Large intestine (tissue), 3 donors: ENCODE measurements at regions not wholly inside any gene's neighbourhood (a gene's known extent, or its start where the extent isn't known, plus 50 kb on each side); places are given as distances from the start of the nearest gene placed in this dataset.
"Not testable (repeated sequence)": the region's sequence is repeated elsewhere in the genome, so short reads cannot be mapped to it uniquely, and the experiment has no call there.

Experiments
- DNase-seq, 2 donors: peaks; one replicate each; pipeline versions ENCODE4 v3.0.0 to v3.0.0-alpha.2; 2013
- H3K27ac ChIP-seq: one replicate; pipeline ENCODE4 v1.5.1; 2013; ENCODE audit warnings: low read length
- H3K27me3 ChIP-seq: 2 replicates; pipeline ENCODE4 v1.6.1; 2013; ENCODE audit warnings: low read length; ENCODE audit not compliant: control insufficient read depth, insufficient read depth
- H3K36me3 ChIP-seq: 2 replicates; pipeline ENCODE4 v1.6.1; 2013; ENCODE audit warnings: low read length; ENCODE audit not compliant: control insufficient read depth, insufficient read depth
- H3K4me1 ChIP-seq: one replicate; pipeline ENCODE4 v1.6.1; 2013; ENCODE audit warnings: low read length; ENCODE audit not compliant: control insufficient read depth, insufficient read depth
- H3K4me3 ChIP-seq: one replicate; pipeline ENCODE4 v1.5.1; 2013; ENCODE audit warnings: low read length
- H3K9me3 ChIP-seq: one replicate; pipeline ENCODE4 v1.6.1; 2013; ENCODE audit warnings: mild to moderate bottlenecking, low read depth, low read length, moderate library complexity; ENCODE audit not compliant: control insufficient read depth
- WGBS: methylation state at CpG from one replicate; pipeline ENCODE4 v1.1.5; 2013; ENCODE audit warnings: low lambda C conversion rate; ENCODE audit not compliant: insufficient coverage; 5-methylcytosine and 5-hydroxymethylcytosine counted together

DNA sequence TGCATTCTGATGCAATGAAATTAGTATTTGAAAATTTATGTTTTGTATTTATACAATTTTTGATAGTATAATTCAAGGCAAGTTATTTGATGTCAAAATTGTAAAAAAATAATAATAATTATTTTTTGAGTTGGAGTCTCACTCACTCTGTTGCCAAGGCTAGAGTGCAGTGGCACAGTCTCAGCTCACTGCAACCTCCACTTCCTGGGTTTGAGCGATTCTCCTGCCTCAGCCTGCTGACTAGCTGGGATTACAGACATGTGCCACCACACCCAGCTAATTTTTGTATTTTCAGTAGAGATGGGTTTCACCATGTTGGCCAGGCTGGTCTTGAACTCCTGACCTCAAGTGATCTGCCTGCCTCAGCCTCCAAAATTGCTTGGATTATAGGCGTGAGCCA is 342.4 kb upstream of the ARPP21 start:
- H3K27ac ChIP-seq, H3K9me3 ChIP-seq, H3K4me3 ChIP-seq, H3K4me1 ChIP-seq, H3K27me3 ChIP-seq, DNase-seq, H3K36me3 ChIP-seq: not testable (repeated sequence)
- no CpG with 5 or more reads among the region's 2 CpGs for WGBS

DNA sequence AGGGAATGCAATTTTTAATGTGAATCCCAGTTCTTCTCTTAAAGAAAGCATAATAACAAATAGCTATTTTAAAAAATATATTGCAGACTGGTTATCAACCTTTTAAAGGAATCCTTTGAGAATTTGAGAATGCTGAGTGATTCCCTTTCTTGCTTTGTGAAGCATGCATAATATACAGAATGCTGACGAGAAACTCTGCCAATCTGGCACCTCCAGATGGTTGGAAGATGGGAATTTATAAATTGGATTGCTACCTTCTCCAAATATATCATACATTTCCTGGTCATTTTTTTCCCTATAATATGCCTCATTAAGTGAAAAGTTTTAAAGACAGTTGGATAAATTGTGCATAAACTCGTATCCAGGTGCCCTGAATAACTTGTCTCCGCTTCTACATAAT is 333.9 kb upstream of the ARPP21 start:
- no peaks in the 10 kb centered on the region for H3K4me1 ChIP-seq
- DNase-seq = no peak
- H3K27ac ChIP-seq = no peak overlapping the region
- no peaks in the 10 kb centered on the region for H3K9me3 ChIP-seq
- WGBS = 80% methylated on average over 1 of the region's 3 CpGs
- H3K4me3 ChIP-seq = no peak overlapping the region
- H3K36me3 ChIP-seq = no peaks in the 10 kb centered on the region
- no peaks in the 10 kb centered on the region for H3K27me3 ChIP-seq

DNA sequence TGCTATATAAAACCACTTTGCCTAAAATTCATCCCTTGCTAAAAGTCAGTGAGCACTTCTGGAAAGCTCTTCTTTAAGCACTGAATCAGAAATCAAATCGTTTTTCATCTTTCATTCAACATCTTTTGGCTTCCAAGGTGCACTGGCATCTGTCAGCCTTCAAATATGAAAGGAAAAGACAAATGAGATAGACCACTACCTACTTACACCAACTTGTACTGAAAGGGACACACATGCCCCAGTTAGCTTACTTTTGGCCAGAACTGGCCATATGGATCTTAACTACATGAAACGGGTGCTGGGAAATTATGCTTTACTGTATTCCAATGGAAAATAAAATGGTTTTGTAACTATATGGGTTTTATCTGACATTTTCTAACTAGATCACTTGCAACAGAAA is 332.0 kb upstream of the ARPP21 start:
- no peak for DNase-seq
- Histone ChIP-seq H3K27me3 (no peaks in the 10 kb centered on the region), H3K27ac (no peak overlapping the region), H3K4me3 (no peak overlapping the region), H3K36me3 (no peaks in the 10 kb centered on the region), H3K9me3 (no peaks in the 10 kb centered on the region), H3K4me1 (no peaks in the 10 kb centered on the region)
- 86% methylated on average over 1 of the region's 2 CpGs for WGBS

DNA sequence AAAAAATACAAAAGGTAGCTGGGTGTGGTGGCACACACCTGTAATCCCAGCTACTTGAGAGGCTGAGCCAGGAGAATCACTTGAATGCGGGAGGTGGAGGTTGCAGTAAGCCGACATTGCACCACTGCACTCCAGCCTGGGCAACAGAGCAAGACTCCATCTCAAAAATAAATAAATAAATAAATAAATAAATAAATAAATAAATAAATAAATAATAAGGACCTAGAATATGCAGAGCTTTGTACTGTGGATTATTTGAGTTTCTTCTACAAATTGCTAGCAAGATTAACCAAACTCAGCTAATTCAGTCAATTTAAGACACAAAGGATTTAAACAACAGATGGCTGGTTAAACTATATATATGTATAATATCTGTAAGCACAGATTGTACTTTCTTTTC is 322.5 kb upstream of the ARPP21 start:
- H3K27me3 ChIP-seq, H3K9me3 ChIP-seq, H3K4me3 ChIP-seq, H3K27ac ChIP-seq, H3K4me1 ChIP-seq, H3K36me3 ChIP-seq, DNase-seq: not testable (repeated sequence)
- no CpG with 5 or more reads among the region's 2 CpGs for WGBS

DNA sequence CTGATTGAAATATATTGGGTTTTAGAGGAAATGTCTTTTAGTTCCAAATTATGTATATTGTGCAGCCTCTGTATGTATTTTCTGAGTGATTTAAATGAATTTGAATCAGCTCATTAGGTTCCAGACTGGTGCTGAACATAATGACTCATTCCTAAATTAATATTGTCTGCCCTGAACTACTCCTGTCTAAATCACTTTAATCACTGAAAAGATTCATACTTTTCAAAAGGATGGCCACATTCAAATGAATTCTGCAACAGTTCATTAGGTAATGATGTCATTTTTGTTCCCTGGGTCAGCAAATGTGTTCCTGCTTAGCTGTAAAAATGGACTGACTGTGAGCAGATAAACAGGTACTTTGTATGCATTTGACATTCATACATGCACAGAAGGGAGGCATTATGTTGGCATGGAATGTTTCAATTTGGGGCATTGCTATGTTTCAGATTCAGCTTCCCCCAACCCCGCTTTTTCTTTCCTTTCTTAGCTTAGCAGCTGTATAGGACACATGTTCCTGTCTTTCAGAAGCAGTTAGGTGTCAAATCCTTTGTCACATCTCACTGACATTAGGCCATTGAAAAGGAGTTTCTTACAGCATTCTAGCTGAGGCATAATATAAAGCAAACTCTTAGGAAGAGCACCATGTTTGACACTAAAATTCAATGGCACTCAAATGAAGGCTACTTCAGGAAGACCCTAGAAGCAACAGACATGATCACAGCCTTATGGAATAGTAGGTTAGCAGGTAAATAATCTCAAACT is 318.5 kb upstream of the ARPP21 start:
- Histone ChIP-seq H3K36me3 (no peaks in the 10 kb centered on the region), H3K27me3 (no peaks in the 10 kb centered on the region), H3K4me1 (no peaks in the 10 kb centered on the region), H3K9me3 (no peaks in the 10 kb centered on the region), H3K27ac (no peak overlapping the region), H3K4me3 (no peak overlapping the region)
- DNase-seq = no peak
- no CpG with 5 or more reads among the region's 1 CpG for WGBS

DNA sequence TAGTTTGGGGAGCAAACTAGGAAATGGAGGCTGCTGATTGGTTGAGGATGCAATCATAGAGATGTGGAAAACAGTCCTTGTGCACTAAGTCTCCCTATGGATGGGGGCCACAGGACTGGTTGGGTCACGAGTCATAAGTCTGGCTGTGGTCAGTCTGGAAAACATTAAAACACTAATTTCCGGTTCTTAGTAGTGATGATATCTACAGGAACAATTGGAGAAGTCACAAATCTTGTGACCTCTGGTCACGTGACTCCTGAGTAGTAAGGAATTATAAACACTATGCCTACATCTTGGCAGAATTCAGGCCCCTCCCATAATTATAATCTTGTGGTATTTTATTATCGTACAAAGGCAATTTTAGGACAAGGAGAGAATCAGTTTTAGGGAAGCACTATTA is 317.3 kb upstream of the ARPP21 start:
- Histone ChIP-seq H3K9me3 (no peaks in the 10 kb centered on the region), H3K27ac (no peak overlapping the region), H3K4me3 (no peak overlapping the region), H3K27me3 (no peaks in the 10 kb centered on the region), H3K4me1 (no peaks in the 10 kb centered on the region), H3K36me3 (no peaks in the 10 kb centered on the region)
- WGBS = no CpG with 5 or more reads among the region's 4 CpGs
- no peak for DNase-seq

DNA sequence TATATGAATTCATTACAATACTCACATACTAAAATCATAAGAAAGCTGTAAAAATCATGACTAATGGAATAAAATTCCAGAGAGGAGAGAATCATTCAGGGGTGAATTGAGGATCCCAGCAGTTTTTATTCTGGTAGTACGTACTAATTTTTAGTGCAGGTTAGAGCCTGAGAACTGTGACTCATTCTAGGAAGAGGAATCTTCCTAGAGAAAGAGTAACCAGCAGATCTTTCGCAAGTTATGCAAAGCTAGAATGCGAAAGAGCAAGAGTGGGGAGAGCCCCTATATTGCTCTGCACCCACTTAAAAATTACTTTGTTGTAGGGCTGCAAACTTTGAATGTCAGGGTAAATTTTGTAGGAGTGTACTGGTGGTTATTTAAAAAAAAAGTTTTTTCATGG is 303.6 kb upstream of the ARPP21 start:
- Histone ChIP-seq H3K9me3 (no peaks in the 10 kb centered on the region), H3K4me3 (no peak overlapping the region), H3K27me3 (no peaks in the 10 kb centered on the region), H3K36me3 (no peaks in the 10 kb centered on the region), H3K27ac (no peak overlapping the region), H3K4me1 (no peaks in the 10 kb centered on the region)
- DNase-seq = no peak
- WGBS = 100% methylated on average over 1 of the region's 3 CpGs

DNA sequence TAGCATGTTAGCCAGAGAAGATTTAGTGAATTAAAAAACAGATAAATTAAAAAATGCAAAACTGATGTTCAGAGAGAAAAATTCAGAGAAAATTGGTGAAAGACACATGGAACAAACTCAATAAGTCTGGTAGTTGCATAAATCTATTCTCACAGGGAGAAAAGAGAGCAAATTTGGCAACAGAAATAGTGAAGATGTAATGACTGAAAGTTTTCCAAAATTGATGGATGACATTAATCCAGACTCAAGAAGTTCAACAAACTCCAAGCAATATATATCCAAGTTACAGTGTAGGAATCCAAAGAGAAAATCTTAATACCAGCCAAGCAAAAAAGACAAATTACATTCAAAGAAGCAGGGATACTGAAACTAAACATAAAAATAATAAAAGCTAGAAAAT is 302.7 kb upstream of the ARPP21 start:
- H3K9me3 ChIP-seq = no peaks in the 10 kb centered on the region
- H3K4me3 ChIP-seq = no peak overlapping the region
- no peak overlapping the region for H3K27ac ChIP-seq
- DNase-seq = no peak
- no peaks in the 10 kb centered on the region for H3K27me3 ChIP-seq
- no peaks in the 10 kb centered on the region for H3K4me1 ChIP-seq
- H3K36me3 ChIP-seq = no peaks in the 10 kb centered on the region

DNA sequence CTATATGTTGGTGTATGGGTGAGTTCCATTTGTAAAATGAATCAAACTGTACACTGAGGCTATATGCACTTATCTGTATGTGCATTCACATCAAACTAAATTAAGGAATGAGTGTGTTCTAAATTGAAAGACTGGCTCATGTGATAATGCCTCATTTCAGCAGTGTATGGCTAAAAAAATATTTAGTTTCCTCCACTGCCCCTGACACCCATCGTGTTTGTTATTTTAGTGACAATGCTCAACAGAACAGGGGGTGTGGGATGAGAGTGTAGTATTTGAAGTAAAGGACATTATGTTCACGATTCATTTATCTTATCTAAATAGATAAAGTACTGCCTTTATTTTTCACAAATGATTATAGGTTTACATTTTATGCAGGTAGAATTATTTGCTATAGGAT is 301.1 kb upstream of the ARPP21 start:
- Histone ChIP-seq H3K4me3 (no peak overlapping the region), H3K27ac (no peak overlapping the region), H3K36me3 (no peaks in the 10 kb centered on the region), H3K27me3 (no peaks in the 10 kb centered on the region), H3K9me3 (no peaks in the 10 kb centered on the region), H3K4me1 (no peaks in the 10 kb centered on the region)
- 21% methylated on average over 2 of the region's 2 CpGs for WGBS
- no peak for DNase-seq

DNA sequence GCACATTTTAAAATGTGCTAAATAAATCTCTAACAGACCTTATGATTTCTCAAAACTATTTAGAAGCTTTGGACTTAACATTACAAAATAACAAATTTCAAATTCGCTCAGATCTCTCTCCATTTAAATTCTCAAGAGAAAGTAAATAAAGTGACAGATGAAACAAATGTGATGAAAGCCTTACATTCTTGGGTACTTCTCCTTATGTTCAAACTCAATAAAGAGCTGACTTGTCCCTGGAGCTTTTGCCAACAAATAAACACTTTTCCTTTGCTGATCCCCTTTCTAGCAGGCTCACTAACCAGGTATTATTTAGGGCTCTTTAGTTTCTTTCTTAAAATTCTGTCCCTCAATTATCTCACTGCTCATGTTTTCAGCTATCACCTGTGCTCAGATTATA is 259.1 kb upstream of the ARPP21 start:
- Histone ChIP-seq H3K4me3 (no peak overlapping the region), H3K27ac (no peak overlapping the region), H3K36me3 (no peaks in the 10 kb centered on the region), H3K4me1 (no peaks in the 10 kb centered on the region), H3K9me3 (no peaks in the 10 kb centered on the region), H3K27me3 (no peaks in the 10 kb centered on the region)
- DNase-seq = no peak
- 83% methylated on average over 1 of the region's 1 CpG for WGBS

DNA sequence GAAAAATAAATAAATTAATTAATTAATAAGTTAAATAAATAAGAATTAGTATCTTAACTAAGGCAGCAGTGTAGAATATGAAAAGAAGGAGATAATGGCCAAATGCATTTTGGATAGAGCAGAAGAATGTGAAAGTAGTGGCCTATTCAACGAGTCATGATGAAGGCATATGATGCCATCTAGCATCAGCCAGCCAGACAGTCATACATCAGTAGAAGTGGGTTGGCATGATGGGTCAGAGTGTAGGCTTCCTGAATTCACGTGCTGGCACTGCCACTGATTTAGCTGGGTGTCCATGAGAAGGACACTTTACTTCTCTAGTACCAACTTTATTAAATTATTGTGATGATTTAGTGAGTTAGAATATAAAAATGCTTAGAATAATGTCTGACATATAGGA is 256.1 kb upstream of the ARPP21 start:
- WGBS = 50% methylated on average over 1 of the region's 2 CpGs
- H3K27me3 ChIP-seq = no peaks in the 10 kb centered on the region
- H3K9me3 ChIP-seq = no peaks in the 10 kb centered on the region
- no peaks in the 10 kb centered on the region for H3K4me1 ChIP-seq
- no peak overlapping the region for H3K4me3 ChIP-seq
- no peak for DNase-seq
- no peak overlapping the region for H3K27ac ChIP-seq
- H3K36me3 ChIP-seq = no peaks in the 10 kb centered on the region
